WI38 (cell line): ENCODE measurements at regions not wholly inside any gene's neighbourhood (a gene's known extent, or its start where the extent isn't known, plus 50 kb on each side); places are given as distances from the start of the nearest gene placed in this dataset.

Source experiments
- H3K4me3 ChIP-seq: 2 replicates; pipeline ENCODE4 v1.5.1; 2011; ENCODE audit warnings: low read depth, mild to moderate bottlenecking, control low read depth, low read length
- CTCF ChIP-seq: IDR thresholded peaks from 2 replicates; pipeline ENCODE4 v1.5.1; 2012; ENCODE audit warnings: low read depth, mild to moderate bottlenecking, control low read depth, low read length

GRCh38 chr16:79850348-79850747, 249.8 kb upstream of the MAF start:
- H3K4me3 ChIP-seq = no peak overlapping the region
- no peak for TF ChIP-seq CTCF

DNA sequence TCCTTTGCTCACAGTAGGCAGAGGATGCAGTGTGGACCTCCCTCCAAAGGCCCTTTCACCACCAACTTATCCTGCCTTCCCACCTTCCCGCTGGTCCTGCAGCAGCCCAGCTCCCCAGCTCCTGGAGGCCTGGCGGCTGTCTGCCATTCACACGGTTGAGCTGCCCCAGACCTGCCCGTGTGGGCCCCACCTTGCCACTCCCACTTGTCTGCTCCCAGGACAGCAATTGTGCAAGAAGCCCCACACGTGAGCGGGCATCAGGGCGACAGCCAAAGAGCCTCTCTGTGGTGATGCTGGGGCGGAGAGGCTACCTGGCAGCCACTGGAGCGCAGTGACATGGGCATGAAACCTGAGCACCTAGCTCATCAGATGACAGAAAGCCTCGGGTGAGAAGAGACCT, 248.6 kb upstream of the MAF start:
- no peak for TF ChIP-seq CTCF
- H3K4me3 ChIP-seq = no peak overlapping the region

DNA sequence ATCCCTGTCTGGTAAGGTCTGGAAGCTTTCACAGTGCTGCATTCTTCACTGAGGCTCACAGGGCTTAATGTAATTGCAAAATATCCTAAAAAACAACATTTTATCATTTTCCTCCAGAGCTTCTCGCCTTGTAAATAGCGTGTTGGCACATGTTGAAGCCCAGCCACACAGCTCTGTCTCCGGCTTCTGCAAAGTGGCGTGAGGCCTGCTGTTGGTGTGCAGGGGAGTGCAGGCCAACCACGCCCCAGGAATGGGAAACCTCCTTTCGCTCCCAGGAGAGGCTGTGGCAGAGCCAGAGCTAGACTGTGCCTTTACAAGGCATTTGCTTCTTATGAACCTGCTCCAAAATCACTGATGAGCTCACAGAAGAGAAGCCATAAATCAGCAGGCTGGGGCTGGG, 248.2 kb upstream of the MAF start:
- H3K4me3 ChIP-seq = no peak overlapping the region
- no peak for TF ChIP-seq CTCF

- TF ChIP-seq CTCF = no peak
- H3K4me3 ChIP-seq = no peak overlapping the region
Measured at GRCh38 chr16:79847569-79847968, 247.0 kb upstream of the MAF start.

DNA sequence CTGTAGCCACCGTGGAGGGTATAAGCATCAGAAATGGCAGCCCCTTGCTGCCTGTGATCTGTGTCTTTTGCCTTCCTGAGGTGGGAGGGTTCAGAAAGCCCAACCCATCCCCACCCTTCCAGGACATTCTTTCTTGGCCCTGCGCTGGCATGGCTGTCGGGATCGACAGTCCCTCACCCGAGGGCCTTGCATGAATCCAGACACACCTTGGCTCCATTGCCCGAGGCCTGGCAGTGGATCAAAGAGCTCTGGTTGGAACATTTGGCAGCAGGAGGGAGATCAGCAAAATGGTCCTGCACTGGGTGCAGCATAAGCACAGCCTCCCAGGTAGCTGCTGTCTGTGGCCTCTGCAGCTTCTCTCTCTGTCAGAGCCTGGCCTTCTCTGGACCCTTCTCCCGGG, 246.6 kb upstream of the MAF start:
- no peak overlapping the region for H3K4me3 ChIP-seq
- no peak for TF ChIP-seq CTCF

GRCh38 chr16:79845734-79846135, 245.2 kb upstream of the MAF start:
- no peak overlapping the region for H3K4me3 ChIP-seq
- TF ChIP-seq CTCF = no peak

GRCh38 chr16:79845033-79845733, 244.6 kb upstream of the MAF start:
- no peak overlapping the region for H3K4me3 ChIP-seq
- no peak for TF ChIP-seq CTCF
